AG04449 (cell line): ENCODE measurements at regions not wholly inside any gene's neighbourhood (a gene's known extent, or its start where the extent isn't known, plus 50 kb on each side); places are given as distances from the start of the nearest gene placed in this dataset.
"Not testable (repeated sequence)": the region's sequence is repeated elsewhere in the genome, so short reads cannot be mapped to it uniquely, and the experiment has no call there.

Source experiments
- CTCF ChIA-PET: fragments of 350-600 bp; formaldehyde crosslinking; extraction: SDS; loops from one replicate; lab custom pipeline; 2021; ENCODE audit warnings: antibody characterized with exemption; lab: Yijun Ruan, JAX
- POLR2A ChIA-PET: fragments of 400-600, 350-600 bp; formaldehyde crosslinking; extraction: SDS; loops from one replicate; lab custom pipeline; 2020; ENCODE audit warnings: antibody characterized with exemption, inconsistent platforms; lab: Yijun Ruan, JAX
- DNase-seq: peaks from one replicate; pipeline ENCODE4 v3.0.0-alpha.2; 2010; ENCODE audit warnings: low read depth, low spot score
- H3K4me3 ChIP-seq: 2 replicates; pipeline ENCODE4 v1.5.1; 2011; ENCODE audit warnings: low read depth, mild to moderate bottlenecking, control low read depth, low read length
- TF ChIP-seq, protein P1 (sequence below): IDR thresholded peaks from one replicate; pipeline ENCODE4 v1.5.1; 2011; ENCODE audit warnings: mild to moderate bottlenecking, moderate library complexity, low read length, control low read depth, inconsistent platforms; ENCODE audit not compliant: insufficient read depth; ENCODE audit errors: missing control alignments

DNA sequence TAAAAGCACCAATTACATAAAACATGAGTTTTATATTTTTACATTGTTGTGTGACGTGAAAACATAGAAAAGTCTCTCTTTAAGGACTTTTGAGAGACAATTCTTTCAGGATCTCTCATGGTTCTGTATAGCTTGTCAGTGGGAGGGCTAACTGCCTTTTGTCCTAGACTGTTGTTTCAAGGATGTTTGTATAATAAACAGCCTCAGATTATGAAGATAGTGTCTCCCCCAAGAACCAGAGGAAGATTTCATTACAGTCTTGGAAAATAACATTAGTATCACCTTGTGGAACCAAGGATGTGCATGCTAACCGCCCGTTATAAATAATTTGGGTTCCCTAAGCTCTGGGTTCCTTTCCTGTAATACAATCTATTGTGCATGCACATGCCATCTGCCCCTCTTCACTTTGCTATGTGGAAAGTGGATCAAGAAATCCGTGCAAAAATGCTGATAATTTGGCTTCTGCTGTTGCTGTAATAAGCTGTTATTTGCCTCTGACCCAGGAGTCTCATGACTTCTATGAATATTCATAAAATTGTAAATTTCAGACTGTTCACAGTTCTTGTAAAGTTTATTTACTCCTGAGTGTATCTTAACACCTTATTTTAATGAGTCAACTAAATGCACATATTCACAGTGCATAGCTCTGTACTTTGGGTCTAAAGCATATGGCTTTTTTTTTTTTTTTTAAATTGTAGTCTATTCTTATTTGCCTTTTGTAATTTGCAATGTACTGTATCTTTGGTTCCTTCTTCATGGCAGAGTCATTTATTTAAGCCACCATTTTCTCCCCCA lies 265.5 kb downstream of the PTH2R start:
- no peak for DNase-seq
- CTCF ChIA-PET, result no interaction called here
- POLR2A ChIA-PET, result no interaction called here
- no peak overlapping the region for H3K4me3 ChIP-seq
- TF ChIP-seq, protein P1, sequence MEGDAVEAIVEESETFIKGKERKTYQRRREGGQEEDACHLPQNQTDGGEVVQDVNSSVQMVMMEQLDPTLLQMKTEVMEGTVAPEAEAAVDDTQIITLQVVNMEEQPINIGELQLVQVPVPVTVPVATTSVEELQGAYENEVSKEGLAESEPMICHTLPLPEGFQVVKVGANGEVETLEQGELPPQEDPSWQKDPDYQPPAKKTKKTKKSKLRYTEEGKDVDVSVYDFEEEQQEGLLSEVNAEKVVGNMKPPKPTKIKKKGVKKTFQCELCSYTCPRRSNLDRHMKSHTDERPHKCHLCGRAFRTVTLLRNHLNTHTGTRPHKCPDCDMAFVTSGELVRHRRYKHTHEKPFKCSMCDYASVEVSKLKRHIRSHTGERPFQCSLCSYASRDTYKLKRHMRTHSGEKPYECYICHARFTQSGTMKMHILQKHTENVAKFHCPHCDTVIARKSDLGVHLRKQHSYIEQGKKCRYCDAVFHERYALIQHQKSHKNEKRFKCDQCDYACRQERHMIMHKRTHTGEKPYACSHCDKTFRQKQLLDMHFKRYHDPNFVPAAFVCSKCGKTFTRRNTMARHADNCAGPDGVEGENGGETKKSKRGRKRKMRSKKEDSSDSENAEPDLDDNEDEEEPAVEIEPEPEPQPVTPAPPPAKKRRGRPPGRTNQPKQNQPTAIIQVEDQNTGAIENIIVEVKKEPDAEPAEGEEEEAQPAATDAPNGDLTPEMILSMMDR, result no peak

DNA sequence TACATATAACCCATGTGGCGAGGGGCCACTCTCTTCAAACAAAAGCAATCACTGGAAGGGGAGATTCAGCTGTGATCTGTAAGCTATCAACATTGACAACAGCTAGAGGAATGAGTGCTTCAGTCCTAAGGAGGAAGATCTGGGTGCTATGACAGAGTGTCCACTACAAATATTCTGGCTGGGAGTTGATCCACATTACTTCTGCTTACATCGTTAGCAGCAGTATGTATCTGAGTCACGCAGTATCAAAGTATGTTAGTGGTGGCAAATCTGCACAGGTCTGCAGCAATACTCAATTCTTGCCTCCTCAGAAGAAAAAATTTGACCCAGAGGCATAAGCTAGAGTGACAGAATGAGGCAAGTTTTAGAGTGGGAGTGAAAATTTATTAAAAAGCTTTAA lies 267.0 kb downstream of the PTH2R start:
- ChIA-PET CTCF (no interaction called here), POLR2A (no interaction called here)
- H3K4me3 ChIP-seq, result no peak overlapping the region
- TF ChIP-seq, protein P1, result no peak
- no peak for DNase-seq

DNA sequence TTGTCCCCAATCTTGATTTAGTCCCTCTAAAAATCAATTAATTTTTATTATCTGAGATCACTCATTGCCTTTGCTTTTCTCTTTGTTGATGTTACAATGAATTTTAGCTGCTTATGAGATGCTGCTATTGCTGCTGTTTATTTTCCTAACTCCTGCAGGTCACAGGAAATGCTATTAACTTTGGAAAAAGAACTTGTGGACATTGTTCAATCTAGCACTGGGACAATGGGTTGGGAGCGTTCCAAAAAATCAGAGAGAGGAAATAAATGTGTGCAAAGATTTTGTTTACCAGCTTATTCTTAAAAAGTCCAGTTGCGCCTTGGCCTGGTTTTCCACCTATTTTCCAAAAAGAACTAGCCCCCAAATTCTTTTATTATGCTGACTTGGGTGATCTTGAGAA lies 268.3 kb downstream of the PTH2R start:
- ChIA-PET POLR2A (no interaction called here), CTCF (no interaction called here)
- TF ChIP-seq, protein P1, result no peak
- no peak overlapping the region for H3K4me3 ChIP-seq
- DNase-seq, result no peak

DNA sequence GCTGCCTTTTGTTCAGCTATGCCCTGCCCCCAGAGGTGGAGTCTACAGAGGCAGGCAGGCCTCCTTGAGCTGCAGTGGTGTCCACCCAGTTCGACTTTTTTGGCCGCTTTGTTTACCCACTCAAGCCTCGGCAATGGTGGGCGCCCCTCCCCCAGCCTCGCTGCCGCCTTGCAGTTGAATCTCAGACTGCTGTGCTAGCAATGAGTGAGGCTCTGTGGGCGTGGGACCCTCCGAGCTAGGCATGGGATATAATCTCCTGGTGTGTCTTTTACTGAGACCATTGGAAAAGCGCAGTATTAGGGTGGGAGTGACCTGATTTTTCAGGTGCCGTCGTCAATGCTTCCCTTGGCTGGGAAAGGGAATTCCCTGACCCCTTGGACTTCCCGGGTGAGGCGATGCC lies 279.3 kb downstream of the PTH2R start:
- POLR2A ChIA-PET, result not testable (repeated sequence)

DNA sequence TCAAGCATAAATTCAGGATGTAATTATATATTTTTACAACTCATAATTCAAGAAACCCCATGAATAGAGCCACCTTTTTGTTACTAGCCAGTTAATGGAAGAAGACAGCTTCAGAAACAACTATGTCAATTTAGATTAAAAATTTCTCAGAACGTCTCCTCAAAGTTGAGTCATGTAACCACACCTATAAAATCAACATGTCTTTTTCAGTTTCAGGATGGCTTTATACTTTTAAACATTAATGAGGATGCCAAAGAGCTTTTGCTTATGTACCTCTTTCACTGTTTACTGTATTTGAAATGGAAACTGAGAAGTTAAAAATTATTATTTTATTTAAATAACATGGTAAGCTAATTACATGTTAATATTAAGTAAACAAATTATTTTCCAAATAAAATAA lies 280.1 kb downstream of the PTH2R start:
- DNase-seq, result no peak
- CTCF ChIA-PET, result no interaction called here
- H3K4me3 ChIP-seq, result no peak overlapping the region
- POLR2A ChIA-PET, result no interaction called here
- TF ChIP-seq, protein P1, result no peak

More for the DNA sequence above, 279.3 kb downstream of the PTH2R start:
- CTCF ChIA-PET, H3K4me3 ChIP-seq, DNase-seq: not testable (repeated sequence)

DNA sequence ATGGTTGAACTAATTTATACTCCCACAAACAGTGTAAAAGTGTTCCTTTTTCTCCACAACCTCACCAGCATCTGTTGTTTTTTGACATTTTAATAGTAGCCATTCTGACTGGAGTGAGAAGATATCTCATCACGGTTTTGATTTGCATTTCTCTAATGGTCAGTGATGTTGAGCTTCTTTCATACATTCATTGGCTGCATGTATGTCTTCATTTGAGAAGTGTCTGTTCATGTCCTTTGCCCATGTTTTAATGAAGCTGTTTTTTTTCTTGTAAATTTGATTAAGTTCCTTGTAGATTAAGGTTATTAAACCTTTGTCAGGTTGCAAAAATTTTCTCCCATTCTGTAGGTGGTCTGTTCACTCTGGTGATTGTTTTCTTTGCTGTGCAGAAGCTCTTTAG lies 281.1 kb downstream of the PTH2R start:
- POLR2A ChIA-PET, DNase-seq, CTCF ChIA-PET, H3K4me3 ChIP-seq: not testable (repeated sequence)

DNA sequence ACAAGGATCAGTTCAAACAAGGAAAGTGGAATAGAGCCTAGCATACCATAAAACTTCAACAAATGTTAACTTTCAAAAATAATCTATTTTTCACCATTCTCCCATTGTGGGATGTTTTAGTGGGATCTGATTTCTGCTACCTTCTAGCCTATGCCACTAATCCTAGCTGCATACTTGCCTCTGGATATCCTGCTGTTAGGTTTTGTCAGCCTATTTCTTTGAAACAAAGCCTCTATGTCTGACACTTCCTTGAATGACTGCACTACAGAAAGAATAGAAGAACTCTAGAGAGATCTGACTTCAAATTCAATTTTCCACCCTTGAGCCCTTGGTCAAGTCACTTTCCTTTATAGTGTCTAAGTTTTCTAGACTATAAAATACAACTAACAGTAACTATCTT lies 291.5 kb downstream of the PTH2R start:
- H3K4me3 ChIP-seq, result no peak overlapping the region
- POLR2A ChIA-PET, result no interaction called here
- CTCF ChIA-PET, result no interaction called here
- DNase-seq, result no peak
- TF ChIP-seq, protein P1, result no peak
